Stimulated activated CD8-positive, alpha-beta memory T cell treated with anti-CD3 and anti-CD28 coated beads, Interleukin-7, amount 100 ng/mL, for 24 hours (primary cell): ENCODE measurements at regions not wholly inside any gene's neighbourhood (a gene's known extent, or its start where the extent isn't known, plus 50 kb on each side); places are given as distances from the start of the nearest gene placed in this dataset.
"Not testable (repeated sequence)": the region's sequence is repeated elsewhere in the genome, so short reads cannot be mapped to it uniquely, and the experiment has no call there.

Experiments
- DNase-seq: peaks from one replicate; pipeline ENCODE4 v3.0.0-alpha.2; 2020; ENCODE audit warnings: low read depth

- DNase-seq, result no peak
Measured at GRCh38 chr2:239648607-239649006, 247.8 kb upstream of the HDAC4 start.

- DNase-seq, result no peak
Measured at GRCh38 chr2:239647052-239647819, 246.4 kb upstream of the HDAC4 start.

GRCh38 chr2:239646184-239646583 lies 245.4 kb upstream of the HDAC4 start:
- no peak for DNase-seq

- DNase-seq, result not testable (repeated sequence)
Measured at GRCh38 chr2:239644594-239644993, 243.8 kb upstream of the HDAC4 start.

GRCh38 chr2:239644011-239644410 lies 243.2 kb upstream of the HDAC4 start:
- no peak for DNase-seq

GRCh38 chr2:239642406-239643004 lies 241.7 kb upstream of the HDAC4 start:
- DNase-seq, result no peak

GRCh38 chr2:239641904-239642303 lies 241.1 kb upstream of the HDAC4 start:
- not testable (repeated sequence) for DNase-seq

- no peak for DNase-seq
Measured at GRCh38 chr2:239640676-239641578, 240.1 kb upstream of the HDAC4 start.

- DNase-seq, result no peak
Measured at GRCh38 chr2:239640210-239640609, 239.4 kb upstream of the HDAC4 start.

- DNase-seq, result no peak
Measured at GRCh38 chr2:239639421-239640185, 238.8 kb upstream of the HDAC4 start.

GRCh38 chr2:239638376-239638775 lies 237.6 kb upstream of the HDAC4 start:
- no peak for DNase-seq

GRCh38 chr2:239636808-239637207 lies 236.0 kb upstream of the HDAC4 start:
- DNase-seq, result no peak

- no peak for DNase-seq
Measured at GRCh38 chr2:239634769-239635168, 233.9 kb upstream of the HDAC4 start.

GRCh38 chr2:239630618-239631286 lies 229.9 kb upstream of the HDAC4 start:
- DNase-seq, result no peak

GRCh38 chr2:239629926-239630617 lies 229.3 kb upstream of the HDAC4 start:
- no peak for DNase-seq

- DNase-seq, result no peak
Measured at GRCh38 chr2:239626961-239627592, 226.3 kb upstream of the HDAC4 start.

- DNase-seq, result no peak
Measured at GRCh38 chr2:239625971-239626734, 225.3 kb upstream of the HDAC4 start.

GRCh38 chr2:239625156-239625845 lies 224.5 kb upstream of the HDAC4 start:
- DNase-seq, result no peak

- DNase-seq, result no peak
Measured at GRCh38 chr2:239621611-239622010, 220.8 kb upstream of the HDAC4 start.
